HG03135 (cell line): ENCODE measurements at regions not wholly inside any gene's neighbourhood (a gene's known extent, or its start where the extent isn't known, plus 50 kb on each side); places are given as distances from the start of the nearest gene placed in this dataset.

Experiments used
- ATAC-seq: cut with Tn5 transposase; IDR thresholded peaks from one replicate; pipeline ENCODE4 v1.9.1; 2021; ENCODE audit warnings: mild to moderate bottlenecking, moderate library complexity; ENCODE audit not compliant: unreplicated experiment

DNA sequence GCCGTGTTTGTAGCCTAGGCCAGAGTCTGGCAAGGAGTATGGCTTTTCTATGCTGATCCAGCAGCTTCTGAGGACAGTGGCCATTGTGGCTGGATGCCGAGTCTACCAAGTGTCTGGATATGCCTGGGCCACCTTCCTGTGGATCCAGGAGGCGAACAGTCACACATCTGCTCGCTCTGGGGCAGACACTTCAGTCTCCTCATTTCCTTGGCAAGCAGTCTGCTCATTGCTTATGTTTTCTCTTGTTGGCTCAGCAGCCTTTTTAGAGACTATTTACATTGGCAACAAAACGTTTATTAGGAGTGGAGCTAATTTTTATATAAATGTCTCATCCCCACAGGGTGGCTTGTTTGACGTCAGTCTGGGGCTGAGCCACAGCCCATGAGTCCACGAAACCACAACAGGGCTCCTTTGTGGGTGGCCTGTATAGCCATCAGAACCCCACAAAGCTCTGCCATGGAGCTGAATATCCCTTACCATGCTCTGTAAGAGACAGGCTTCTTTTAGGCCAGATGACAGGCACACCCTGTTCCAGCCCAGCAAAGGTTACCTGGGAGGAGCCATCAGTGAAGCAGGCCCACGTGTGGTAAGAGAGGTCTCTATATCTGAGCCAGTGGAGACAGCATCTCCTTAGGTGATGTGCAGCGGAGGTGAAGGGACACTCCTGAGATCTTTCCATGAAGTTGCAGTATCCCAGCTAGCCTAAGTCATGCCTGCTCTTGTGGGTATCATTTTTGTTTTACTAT is 221.7 kb downstream of the DIRAS2 start:
- no peak for ATAC-seq

DNA sequence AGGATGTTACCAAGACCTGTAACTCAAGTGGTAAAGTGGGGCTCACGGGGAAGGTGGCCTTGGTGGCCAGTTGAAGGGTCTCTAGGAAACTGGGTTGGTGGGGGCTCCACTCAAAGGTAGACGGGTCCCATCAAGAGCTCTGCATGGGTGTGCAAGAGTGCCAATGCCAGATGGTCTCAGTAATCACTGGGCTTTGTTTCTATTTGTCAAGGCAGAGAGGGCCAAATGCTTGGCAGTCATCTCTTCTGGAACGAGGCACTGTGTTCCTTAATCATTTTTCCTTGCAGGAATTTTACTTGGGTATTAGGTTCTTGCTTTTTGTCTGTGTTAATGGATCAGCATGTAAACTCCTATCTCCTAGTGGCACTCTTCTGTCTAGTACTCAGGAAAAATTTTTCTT is 220.8 kb downstream of the DIRAS2 start:
- ATAC-seq: no peak

DNA sequence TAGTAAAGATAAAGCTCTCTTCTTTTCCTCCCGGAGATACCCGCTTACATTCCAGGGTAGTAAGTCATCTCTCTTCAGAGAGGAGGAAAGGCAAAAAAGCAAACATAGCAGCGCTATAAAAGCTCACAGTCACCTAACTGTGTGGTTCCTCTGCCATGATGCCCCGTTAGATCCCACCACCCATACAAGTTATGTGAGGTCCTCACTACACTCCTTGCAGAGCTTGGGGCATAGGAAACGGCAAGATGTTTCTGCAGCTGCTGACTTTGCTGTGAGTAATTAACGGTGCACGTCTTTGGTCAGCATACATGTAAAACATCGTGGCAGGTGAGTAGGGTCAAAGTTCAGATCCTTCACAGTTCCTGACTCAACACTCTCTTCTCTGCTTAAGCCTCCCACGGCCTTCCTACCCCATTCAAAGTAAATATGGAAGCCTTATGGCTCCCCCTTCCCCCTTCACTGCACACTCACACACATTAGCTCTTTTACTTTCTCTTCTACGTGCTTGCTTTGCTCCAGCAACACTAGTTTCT is 218.9 kb downstream of the DIRAS2 start:
- ATAC-seq: no peak

DNA sequence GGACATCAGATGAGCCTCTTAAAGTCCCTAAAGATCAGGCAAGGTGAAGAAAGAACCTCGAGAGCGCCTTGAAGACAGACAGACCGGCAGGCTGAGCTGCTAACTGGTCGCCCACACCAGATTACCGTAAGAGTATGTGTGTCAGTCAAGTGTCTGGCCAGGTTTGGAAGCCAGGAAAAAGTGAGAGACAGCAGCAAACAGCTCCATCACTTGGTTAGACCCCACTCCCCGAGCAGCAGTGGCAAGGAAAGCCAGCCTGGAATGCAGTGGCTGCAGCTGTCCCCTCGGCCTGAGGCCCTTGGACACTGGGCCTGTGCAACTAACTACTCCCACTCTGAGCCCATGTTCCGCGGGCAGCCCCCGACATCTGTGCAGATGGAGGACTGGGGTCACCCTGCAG is 214.1 kb downstream of the DIRAS2 start:
- ATAC-seq: no peak

- no peak for ATAC-seq
Observed at GRCh38 chr9:90432951-90433350, 209.7 kb downstream of the DIRAS2 start.

- no peak for ATAC-seq
Observed at GRCh38 chr9:90433398-90433941, 209.2 kb downstream of the DIRAS2 start.

DNA sequence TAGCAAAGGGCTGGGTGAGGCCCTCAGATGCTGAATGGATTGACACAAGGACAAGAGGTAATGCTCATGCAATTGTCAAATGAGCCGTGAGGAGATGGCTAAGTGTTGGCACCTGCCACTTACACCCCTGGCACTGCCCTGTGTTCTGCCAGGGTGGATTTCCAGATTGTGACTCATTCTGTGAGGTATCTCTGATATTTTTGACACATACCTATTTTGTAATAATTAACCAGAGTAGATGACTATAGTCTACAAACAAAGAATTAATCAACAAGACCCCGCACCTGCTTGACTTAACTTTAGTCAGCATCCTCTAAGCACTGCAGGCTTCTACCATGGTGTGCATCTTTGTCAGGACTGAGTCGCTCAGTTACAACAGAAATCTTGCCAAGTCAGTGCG is 200.8 kb downstream of the DIRAS2 start:
- ATAC-seq: no peak

- no peak for ATAC-seq
Observed at GRCh38 chr9:90442723-90443122, 199.9 kb downstream of the DIRAS2 start.

- no peak for ATAC-seq
Observed at GRCh38 chr9:90444609-90445204, 197.9 kb downstream of the DIRAS2 start.

GRCh38 chr9:90445391-90445790 is 197.2 kb downstream of the DIRAS2 start:
- no peak for ATAC-seq

GRCh38 chr9:90446200-90446948 is 196.2 kb downstream of the DIRAS2 start:
- ATAC-seq: no peak

GRCh38 chr9:90447773-90448172 is 194.9 kb downstream of the DIRAS2 start:
- no peak for ATAC-seq

- ATAC-seq: no peak
Observed at GRCh38 chr9:90449213-90449925, 193.3 kb downstream of the DIRAS2 start.

GRCh38 chr9:90451804-90452203 is 190.8 kb downstream of the DIRAS2 start:
- no peak for ATAC-seq

GRCh38 chr9:90455316-90455715 is 187.3 kb downstream of the DIRAS2 start:
- ATAC-seq: no peak

DNA sequence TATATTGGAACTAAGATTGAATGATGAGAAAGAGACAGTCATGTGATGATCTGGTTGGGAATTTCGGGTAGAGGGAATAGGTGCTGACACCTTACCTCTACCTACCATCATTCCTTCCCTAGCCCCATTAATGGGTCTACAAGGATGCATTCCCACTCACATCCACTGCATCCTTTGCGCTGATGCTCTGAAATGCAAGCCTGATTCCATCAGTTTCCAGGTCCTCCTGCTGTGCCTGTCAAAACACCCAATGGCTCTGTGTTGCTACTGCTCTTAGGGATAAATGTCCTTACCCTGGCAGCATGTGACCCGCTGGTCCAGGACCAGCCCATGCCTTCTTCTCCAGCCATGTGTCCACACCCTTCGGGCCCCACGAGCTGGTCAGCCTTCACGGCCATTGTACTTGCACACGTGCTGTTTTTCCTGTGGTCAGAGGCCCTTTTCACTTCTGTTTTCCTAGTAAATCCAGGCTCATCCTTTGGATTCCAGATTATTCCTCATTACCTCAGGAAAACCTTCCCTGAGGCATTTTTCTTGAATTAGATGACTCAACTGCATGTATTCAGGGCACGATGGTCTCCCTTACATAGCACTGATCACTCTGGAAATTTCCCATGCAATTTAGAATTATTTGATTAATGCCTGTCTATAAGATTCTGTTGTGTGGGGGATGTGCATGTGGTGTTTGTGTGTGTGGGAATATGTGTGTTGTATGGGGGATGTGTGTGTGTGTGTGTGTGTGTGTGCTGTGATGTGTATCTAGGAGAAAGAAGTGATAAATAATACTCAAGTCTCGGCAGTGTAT is 185.0 kb downstream of the DIRAS2 start:
- ATAC-seq: no peak

- no peak for ATAC-seq
Observed at GRCh38 chr9:90458485-90458884, 184.1 kb downstream of the DIRAS2 start.

GRCh38 chr9:90459321-90459720 is 183.3 kb downstream of the DIRAS2 start:
- no peak for ATAC-seq

- ATAC-seq: no peak
Observed at GRCh38 chr9:90460220-90460619, 182.4 kb downstream of the DIRAS2 start.

DNA sequence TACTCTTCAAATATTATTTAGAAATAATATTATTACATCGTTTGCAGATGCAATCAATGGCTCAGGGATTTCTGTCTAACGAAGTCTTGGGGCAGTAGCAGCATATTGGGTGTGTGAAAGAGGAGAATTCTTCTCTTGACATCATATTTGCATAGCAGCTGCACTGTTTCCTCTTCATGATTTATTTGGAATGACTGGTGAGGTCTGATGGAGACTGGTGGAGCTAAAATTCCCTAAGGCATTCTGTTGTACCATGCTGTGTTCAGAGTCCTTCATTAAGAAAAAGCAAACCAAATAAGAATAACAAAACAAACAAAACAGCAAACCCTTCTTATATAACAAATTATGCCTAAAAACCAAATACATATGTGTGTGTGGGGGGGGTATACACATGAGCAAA is 177.6 kb downstream of the DIRAS2 start:
- no peak for ATAC-seq
